Stimulated activated CD8-positive, alpha-beta memory T cell treated with anti-CD3 and anti-CD28 coated beads, Interleukin-15, amount 100 ng/mL, for 4 hours (primary cell): ENCODE measurements at regions not wholly inside any gene's neighbourhood (a gene's known extent, or its start where the extent isn't known, plus 50 kb on each side); places are given as distances from the start of the nearest gene placed in this dataset.
"Not testable (repeated sequence)": the region's sequence is repeated elsewhere in the genome, so short reads cannot be mapped to it uniquely, and the experiment has no call there.

Experiments used
- DNase-seq, 2 donors: peaks; one replicate each; pipeline ENCODE4 v3.0.0-alpha.2; 2020; ENCODE audit warnings: low read depth in 2 of 2

DNA sequence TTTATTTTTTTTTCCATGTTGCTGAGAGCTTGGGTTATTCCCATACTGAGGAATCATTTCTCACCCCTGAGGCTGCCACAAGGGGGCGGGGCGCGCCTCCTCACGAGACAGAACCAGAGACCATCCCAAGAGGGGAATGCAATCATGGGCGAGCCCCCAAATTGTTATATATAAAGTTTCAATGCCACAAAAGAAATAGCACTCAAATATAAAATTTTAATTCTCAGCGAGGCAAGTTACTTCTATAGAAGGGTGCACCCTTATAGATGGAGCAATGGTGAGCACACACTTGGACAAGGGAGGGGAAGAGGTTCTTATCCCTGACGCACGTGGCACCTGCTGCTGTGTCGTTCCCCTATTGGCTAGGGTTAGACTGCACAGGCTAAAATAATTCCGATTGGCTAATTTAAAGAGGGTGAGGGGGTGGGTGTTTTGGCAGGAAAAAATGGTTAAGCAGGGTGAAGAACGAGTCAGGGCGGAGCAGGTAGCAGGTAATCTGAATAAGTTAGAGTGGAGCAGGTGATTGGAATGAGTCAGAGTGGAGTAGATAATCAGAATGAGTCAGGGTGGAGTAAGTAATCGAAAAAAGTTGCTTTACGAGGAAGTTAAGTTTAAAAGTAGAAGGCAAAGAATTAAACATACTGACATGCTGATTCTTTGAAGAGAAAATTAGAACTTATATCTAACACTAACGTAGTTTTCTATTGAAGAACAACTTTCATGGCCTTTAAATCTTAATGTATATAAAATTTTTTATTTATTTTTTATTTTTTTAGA, 177.5 kb downstream of the MTCL1 start:
- DNase-seq: no peak

DNA sequence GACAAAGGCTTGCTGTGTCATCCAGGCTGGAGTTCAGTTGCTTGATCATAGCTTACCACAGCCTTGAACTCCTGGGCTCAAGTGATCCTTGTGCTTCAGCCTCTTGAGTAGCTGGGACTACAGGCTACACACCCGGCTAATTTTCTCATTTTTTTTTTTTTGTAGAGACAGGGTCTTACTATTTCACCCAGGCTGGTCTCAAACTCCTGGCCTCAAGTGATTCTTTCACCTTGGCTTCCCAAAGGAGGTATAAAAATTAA, 178.0 kb downstream of the MTCL1 start:
- DNase-seq: no peak

DNA sequence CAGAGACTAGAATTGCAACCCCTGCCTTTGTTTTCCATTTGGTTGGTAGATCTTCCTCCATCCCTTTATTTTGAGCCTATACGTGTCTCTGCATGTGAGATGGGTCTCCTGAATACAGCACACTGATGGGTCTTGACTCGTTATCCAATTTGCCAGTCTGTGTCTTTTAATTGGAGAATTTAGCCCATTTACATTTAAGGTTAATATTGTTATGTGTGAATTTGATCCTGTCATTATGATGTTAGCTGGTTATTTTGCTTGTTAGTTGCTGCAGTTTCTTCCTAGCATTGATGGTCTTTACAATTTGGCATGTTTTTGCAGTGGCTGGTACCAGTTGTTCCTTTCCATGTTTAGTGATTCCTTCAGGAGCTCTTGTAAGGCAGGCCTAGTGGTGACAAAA, 182.5 kb downstream of the MTCL1 start:
- not testable (repeated sequence) for DNase-seq

DNA sequence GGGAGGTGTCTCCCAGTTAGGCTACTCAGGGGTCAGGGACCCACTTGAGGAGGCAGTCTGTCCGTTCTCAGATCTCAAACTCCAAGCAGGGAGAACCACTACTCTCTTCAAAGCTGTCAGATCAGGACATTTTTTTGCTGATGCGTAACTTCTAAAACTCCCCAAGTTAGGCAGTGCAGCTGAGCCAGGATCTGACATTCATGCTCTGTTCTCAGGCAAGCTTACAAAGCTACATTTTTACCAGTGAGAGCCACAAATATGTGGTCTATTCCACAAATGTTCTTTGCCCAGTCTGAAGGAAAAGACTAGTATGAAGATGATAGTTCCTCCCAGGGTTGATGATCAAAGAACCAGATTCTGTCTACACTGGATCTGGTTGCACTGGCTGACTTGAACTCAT, 184.1 kb downstream of the MTCL1 start:
- DNase-seq: no peak

DNA sequence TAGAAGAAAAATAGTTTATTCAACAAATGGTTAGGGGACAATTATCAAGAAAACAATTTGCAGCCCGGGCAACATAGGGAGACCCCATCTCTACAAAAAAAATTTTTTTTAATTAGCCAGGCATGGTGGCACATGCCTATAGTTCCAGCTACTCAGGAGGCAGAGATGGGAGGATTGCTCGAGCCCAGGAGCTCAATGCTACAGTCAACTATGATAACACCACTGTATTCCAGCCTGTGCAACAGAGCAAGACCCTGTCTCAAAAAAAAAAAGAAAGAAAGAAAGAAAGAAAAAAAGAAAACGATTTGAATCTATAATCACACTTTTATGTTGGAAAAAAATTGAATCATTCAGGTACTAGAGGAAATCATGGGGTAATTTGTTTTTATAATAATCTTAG, 185.1 kb downstream of the MTCL1 start:
- DNase-seq: not testable (repeated sequence)

DNA sequence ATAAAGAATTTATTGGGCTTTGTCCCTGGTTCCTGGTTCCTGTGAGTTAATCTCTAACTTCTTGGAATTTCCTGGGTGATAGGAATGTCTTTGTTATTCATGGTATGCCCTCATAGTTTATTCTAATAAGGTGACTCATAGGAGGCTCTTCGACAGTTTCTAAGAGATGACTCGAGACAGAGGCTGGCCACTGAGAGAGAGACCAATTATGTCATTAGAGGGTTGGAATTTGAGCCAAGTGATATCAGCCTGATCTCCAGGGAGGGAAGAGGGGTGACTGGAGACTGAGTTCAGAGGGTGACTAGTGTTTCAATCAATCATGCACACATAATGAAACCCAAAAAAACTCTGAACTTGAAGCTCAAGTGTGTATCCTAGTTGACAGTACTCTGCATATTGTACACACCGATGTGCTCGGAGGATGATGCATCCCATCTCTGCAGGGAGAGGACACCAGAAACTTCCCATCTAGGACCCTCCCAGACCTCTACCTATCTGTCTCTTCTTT, 185.7 kb downstream of the MTCL1 start:
- no peak for DNase-seq

DNA sequence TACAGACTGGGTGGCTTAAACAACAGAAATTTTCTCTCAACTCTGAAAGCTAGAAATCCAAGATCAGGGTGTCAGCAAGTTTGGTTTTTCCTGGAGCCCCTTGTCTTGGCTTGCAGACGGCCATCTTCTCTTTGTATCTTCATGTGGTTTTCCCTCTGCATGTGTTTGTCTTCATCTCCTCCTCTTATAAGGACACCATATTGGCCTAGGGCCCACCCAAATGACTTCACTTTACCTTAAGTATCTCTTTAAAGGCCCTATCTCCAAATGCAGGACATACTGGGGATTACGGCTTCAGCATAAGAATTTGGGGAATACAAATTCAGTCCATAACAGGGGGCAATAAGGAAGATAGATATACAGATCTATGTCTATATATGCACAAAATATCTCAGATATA, 187.9 kb downstream of the MTCL1 start:
- no peak for DNase-seq

DNA sequence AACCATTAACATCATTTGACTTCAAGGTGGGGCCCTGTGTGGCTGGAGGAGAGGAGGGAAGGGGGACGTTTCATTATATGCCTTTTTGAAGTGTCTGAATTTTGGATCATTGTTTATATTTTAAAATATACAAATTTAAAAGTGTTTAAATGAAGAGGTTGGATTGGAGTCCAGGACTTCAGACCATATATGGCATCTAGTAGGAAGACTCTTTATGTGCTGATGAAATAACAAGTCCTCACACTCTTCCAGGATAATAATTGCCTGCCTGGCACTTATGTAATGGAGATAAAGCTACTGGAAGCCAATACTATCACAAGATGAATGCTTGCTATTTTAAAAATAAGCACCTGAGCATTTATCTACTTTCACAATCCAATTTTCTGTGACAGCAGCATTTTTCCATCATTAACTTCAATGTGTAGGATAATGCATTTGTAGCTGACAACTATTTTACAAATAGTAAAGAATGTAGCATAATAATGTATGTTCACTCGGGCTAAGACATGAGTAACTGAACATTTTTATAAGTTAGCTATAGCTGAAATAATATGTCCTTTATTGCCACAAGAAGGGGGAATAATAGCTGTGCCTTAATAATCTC, 188.4 kb downstream of the MTCL1 start:
- DNase-seq: no peak

DNA sequence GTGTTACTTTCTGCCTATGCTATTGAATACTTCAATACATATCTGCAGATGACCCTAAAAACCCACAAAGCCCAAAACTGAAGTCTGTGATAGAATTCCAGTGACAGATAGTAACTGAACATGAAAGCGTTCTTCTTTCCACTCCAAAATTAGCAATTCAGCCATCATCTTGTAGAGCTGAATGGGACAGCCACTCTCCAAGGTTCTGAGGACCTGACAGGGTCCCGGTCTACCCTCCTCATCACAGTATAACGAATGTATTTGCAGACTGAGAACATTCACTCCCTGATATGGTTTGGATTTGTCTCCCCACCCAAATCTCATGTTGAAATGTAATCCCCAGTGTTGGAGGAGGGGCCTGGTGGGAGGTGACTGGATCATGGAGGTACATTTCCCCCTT, 189.5 kb downstream of the MTCL1 start:
- DNase-seq: no peak

DNA sequence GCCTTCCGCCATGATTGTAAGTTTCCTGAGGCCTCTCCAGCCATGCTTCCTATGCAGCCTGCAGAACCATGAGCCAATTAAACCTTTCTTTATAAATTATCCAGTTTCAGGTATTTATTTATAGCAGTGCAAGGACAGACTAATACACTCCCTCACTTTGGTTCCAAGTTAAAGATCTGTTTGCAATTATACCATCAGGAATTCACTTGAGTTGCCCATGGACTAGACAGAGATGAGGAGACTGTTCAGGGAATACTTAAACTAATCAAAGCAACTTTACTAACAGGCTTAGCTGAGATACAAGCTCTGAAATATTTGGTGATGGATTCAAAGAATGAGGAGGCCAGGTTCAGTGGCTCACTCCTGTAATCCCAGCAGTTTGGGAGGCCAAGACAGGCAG, 190.0 kb downstream of the MTCL1 start:
- DNase-seq: no peak

DNA sequence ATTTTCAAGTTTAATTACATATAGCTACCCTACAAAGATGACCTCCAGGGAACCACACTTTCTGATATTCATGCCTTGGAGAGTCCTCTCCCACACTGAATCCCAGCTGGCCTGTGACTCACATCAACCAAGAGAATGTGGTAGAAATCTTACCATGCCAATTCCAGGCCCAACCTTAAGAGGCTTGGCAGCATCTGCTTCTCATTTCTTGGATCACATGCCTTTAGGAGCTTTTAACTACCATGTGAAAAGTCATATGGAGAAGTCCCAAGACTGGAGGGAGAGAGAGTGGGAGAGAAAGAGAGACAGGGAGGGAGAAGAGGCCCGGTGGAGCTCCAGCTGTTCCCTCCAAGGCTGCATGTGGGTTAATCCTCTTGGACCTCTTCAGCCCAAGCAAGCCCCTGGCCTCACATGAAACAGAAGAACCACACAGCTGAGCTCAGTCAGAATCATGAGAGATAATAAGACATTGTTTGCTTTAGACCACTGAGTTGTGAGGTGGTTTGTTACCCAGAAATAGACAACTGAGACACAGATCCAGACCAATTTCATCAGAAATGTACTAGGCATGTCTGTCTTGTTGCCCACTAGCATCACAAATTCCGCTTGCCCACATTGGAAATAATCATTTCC, 190.7 kb downstream of the MTCL1 start:
- DNase-seq: no peak

DNA sequence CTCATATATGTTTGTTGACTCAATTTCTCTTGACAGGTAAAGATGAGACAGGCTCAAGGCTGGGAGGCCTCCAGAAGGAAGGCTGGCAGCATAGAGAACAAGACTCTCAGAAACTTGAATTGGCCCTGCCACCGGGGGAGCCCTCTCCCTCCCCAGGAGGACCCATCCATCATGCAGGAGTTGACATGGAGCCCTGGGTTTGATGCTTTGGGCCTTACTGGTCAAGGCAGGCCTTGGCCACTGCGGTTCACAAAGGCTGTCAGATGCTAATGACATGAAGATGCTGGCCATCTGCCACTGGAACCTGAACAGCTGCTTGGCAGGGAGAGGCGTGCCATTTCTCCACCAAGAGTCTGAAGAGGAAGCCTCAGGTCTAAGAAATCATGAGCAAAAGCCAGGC, 193.6 kb downstream of the MTCL1 start:
- no peak for DNase-seq

DNA sequence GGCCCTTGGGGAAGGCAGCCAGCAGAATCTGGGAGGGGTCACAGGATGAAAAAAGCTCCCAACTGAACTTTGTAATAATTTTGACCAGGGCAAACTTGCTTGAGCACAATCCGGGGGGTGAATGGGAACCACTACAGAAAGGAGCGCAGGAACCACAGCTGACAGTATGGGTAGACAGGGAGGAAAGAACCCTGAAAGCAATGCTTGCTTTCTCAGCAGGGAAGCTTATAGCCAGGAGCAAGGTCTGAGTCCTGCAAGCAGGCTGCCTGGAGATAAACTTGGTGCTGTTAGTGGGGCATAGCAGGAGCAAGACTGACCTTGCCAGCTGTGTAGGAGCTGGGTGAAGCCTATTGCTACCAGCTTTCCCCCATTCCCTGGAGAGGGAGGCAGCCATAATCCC, 195.2 kb downstream of the MTCL1 start:
- no peak for DNase-seq

DNA sequence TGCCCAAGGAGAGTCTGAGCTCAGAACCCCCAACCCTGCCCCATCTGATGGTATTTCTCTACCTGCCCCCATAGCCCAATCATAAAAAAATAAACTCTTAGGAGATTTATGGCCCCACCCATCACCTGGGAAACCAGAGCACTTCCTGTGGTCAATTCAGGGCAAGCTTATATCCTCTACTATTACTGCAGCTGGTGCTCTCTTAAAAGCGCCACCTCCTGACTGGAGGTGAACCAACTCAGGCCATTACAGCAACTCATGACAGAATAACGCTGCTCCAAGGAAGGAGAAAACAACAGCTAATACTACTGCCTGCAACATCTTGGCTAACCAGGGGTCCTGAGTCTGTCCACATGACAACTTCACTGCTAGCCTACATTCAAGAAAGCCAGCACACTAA, 195.7 kb downstream of the MTCL1 start:
- no peak for DNase-seq

DNA sequence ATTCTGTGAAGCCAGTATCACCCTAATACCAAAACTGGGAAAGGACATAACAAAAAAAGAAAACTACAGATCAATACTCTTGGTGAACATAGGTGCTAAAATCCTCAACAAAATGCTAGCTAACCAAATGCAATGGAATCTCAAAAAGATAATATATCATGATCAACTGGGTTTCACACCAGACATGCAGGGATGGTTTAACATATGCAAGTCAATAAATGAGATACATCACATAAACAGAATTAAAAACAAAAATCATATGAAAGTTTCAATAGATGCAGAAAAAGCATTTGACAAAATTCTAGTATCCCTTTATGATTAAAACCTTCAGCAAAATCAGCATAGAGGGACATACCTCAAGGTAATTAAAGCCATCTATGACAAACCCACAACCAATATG, 198.2 kb upstream of the NDUFV2 start:
- no peak for DNase-seq

DNA sequence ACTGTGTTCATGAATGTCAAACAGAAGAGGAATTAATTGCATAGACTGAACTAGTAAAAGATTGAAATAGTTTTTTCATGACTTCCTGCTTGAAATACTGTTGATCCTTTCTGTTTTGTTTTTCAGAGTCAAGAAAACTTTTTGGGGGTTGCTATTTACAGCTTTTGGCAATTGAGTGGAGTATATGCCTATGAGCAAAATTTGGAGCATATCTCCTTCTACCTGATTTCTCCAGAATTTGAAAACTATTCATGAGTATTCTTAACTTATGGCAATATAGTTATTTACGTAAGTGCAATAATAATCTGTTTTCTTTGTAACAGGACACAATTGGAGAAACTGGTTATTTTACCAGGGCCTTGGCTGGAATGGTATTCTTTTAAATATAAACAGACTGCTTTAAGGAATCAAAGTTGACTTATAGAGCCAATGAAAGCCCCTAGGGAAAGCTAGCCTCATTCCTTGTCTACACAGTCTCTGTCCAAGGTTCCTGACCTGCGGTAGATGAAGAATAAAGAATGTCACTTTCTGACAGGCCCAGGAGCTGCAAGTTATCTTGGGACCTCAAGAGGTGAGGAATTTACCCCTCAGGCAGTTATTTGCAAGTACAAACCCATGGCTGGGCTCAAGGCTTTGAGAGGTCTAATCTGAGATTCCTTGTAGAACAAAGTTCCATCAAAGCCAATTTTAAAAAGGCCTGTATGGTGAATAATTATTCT, 193.5 kb upstream of the NDUFV2 start:
- DNase-seq: no peak

DNA sequence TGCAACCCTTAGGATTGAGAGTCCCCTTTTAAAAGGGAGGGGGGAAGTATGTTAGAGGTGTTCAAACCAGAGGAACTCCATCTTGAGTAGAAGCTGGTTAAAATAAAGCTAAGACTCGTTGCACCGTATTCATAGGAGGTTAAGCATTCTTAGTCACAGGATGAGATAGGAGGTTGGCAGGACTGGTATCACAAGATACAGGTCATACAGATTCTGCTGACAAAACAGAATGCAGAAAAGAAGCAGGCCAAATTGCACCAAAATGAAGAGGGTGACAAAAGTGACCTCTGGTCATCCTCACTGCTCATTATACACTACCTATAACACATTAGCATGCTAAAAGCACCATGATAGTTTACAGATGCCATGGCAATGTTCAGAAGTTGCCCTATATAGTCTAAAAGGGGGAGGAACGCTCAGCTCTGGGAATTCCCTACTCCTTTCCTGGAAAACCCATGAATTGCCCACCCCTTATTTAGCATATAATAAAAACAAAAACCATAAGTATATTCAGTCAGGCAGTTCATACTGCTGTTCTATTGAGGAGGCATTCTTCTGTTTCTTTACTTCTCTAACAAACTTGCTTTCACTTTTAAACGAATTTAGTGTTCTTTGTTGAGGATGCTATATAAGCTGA, 192.2 kb upstream of the NDUFV2 start:
- no peak for DNase-seq

DNA sequence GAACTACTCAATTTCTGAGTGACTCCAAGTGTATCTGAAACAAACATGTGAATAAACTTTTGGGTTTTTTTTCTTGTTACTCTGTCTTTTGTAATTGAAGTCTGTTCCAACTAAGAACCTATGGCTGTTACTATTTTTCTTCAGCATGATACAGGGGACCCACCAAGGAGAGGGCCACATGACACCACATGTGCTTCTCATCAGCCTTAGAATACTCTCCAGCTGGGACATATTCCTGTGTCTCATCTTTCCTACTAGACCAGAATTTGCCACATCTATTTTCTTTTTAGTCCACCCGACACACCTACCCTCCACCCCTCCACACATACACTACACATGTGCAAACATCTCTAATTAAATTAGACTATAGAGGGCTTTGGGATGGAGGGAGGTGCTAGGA, 191.7 kb upstream of the NDUFV2 start:
- DNase-seq: no peak

DNA sequence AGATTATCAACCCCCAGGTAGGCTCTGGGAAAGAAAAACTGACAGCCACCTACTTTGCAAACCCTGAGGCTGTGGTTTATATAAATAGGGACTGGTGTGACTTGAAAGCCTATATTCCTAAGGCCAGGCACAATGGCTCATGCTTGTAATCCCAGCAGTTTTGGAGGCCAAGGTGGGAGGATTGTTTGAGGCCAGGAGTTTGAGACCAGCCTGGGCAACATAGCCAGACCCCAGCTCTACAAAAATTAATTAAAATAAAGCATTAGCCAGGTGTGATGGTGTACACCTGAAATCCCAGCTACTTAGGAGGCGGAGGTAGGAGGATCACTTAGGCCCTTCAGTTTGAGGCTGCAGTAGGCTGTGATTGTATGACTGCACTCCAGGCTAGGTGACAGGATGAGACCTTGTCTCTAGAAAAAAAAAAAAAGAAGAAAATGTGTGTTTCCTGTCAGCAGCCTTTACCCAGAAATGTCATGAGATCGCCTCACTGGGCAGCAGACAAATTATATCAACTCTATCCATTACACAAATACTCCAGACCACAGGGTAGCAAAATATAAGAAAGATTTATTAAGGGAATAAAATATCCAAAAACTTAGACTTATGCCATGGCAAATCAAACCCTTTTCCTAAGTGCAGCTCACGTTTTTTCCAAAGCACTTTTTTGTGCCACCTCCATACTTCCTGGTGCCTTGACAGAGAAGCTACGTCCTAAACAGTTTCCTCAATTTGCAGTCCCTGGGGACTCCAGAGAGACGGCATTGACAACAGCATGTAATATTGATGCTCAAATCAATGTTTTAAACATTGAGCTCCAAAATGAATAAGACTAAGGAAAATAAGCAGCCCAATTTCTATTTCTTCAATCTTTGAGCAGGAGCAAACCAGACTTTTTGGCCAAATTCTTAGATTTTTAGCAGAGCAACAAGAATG, 190.8 kb upstream of the NDUFV2 start:
- DNase-seq: no peak

DNA sequence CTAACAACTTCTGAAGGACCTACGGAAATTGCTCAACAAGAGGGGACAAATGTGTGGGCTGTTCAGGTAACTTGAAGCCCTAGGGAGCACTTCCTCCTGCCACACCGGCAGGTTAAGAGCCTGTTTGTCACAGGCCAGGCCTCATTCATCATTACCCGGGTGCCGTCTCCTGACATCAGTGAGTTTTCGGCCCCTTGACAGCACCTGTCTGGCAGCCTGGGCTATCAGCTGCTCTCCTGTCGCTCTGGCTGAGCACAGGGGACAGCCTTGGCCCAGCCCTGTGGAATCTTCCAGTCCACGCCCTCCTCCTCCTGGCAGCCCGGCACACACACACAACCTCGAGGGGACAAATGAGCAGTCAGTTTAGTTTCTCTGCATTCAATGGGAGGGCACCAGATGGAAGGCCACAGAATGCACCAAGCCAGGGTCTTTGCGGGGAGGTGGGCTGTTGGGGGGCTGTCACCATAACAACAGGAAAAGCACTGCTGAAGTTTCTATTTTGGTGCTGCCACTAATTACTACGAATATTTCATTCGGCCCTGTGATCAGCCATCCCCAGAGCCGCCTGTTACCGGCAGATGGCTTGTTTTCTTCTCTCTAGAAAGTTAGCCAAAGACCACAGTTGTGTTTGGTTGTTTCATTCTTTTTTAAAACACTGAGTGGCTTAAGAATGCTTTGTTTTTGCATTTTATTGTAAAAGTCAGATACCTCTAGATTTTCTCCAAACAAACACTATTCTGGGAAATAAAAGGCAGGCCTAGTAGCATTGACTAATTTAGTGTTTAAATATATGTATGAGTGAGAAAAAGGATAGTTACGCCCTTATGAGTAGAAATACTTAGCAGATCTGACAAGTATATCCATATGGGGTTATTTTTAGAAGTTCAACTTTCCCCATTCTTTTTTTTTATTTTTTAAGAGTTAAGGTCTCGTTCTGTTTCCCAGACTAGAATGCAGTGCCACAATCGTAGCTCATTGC, 189.9 kb upstream of the NDUFV2 start:
- no peak for DNase-seq
